Left forelimb (tissue), 1 donor: ENCODE measurements at regions not wholly inside any gene's neighbourhood (a gene's known extent, or its start where the extent isn't known, plus 50 kb on each side); places are given as distances from the start of the nearest gene placed in this dataset.
"Not testable (repeated sequence)": the region's sequence is repeated elsewhere in the genome, so short reads cannot be mapped to it uniquely, and the experiment has no call there.

Experiments used
- DNase-seq: peaks from one replicate; pipeline ENCODE4 v3.0.0-alpha.2; 2018; ENCODE audit warnings: low spot score

DNA sequence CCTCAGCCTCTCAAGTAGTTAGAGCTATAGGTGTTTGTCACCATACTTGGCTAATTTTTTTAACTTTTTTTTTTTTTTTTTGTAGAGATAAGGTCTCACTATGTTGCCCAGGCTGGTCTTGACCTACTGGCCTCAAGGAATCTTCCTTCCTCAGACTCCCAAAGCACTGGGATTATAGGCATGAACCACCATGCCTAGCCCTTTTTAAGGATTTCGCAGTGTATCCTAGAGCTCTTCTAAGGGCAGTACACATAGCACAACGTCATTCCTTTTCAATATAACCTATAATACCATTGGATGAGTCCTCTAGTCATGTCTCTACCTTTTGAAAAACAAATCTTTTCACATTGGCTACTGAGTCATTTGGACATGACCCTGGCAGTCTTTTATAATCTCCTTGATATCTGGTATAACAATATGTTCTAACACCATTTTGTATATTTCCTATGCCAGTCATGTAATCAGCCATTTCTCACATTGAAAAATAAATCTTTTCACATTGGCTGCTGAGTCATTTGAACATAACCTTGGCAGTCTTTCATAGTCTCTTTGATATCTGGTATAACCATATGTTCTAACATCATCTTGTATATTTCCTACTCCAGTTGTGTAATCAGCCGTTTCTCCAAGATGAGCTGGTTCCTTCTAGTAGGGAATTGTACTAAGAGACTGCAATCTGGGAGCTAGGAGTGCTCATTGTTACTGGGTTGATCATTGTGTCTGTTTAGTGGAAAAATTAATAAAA lies 944.7 kb downstream of the MCTP2 start:
- DNase-seq = no peak

DNA sequence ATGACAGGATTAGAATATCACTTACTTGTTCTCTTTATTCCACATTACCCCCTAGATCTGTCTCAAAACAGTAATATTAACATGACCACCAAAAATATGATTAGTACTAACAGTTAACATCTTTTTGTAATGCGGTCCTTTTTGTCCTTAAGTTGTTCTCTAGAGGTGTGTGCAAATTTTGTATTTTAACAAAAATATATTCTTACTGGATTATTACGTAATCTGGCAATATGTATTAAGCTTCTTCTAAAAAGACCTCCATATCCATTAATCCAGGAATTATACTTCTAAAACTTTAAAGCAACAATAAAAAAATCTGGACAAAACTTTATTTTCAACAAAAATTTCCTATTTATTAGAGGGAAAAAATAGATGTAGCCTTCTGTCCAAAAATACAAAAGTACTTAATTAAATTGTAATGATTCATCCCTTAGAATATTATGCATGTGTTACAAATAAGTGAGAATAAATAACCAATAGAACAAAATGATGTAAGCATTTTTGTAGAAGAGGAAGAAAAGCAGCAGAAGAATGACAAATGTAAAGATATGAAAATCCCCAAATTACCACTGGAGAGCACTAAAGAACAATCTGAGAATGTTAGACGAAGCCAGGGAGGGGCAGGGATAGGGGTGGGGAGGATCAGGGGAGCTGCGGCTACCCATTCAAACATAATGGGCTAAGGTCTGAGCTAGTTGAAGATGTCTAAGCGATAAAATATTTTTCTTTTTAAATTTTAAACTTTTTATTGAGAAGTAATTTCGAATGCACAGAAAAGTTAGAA lies 945.6 kb downstream of the MCTP2 start:
- DNase-seq = no peak

GRCh38 chr15:95180530-95180929 lies 949.2 kb downstream of the MCTP2 start:
- DNase-seq = no peak

- DNase-seq = no peak
These were observed 950.7 kb downstream of the MCTP2 start for GRCh38 chr15:95182091-95182490.

DNA sequence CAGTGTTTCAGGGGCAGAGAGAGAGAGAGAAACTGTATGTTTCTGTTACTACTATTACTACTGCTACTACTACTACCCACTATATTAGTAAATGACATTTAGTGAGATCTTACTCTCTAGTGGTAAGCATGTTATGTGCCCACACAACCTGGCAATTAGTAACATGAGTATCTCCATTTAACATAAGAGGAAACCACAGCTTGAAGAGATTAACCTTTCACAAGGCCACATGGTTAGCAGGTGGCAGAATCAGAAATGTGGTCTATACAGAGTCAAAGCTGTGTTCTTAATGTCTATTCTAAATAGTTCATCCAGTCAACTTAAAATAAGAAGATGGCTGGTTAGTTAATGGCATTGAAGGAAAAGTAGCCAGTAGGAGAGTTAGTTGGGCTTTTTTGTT lies 961.6 kb downstream of the MCTP2 start:
- DNase-seq = no peak

DNA sequence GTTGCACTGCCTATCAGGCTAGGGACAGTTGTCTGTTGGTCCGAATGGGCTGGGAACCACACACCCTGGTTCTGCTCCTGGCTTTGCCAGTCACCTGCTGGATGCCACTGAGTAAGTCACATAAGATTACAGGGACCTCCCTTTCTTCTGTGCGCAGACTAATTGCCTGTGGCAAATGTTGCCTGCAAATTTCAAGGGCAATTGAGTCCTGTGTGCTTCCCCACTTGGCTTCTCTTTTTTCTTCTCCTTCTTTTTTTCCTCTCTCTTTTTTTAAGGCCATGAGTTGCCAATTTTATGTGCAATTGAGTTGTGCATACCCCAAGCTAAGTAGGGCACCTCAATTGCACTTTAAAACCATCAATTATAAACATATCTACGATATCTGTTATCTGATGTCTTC lies 963.4 kb downstream of the MCTP2 start:
- no peak for DNase-seq

GRCh38 chr15:95196176-95196915 lies 965.0 kb downstream of the MCTP2 start:
- DNase-seq = no peak

DNA sequence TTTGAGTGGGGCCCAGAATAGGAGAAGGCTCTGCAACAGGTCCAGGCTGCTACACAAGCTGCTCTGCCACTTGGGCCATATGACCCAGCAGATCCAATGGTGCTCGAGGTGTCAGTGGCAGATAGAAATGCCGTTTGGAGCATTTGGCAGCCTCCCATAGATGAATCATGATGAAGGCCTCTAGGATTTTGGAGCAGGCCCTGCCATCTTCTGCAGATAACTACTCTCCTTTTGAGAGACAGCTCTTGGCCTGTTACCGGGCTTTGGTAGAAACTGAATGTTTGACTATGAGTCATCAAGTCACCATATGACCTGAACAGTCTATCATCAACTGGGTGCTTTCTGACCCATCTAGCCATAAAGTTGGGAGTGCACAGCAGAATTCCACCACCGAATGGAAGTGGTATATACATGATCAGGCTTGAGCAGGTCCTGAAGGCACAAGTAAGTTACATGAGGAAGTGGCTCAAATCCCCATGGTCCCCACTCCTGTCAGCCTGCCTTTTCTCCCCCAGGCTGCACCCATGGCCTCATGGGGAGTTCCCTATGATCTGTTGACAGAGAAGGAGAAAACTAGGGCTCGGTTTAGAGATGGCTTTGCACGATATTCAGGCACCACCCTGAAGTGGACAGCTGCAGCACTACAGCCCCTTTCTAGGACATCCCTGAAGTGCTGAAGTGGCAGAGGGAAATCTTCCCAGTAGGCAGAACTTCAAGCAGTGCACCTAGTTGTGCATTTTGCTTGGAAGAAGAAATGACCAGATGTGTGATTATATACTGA lies 971.4 kb downstream of the MCTP2 start:
- no peak for DNase-seq

GRCh38 chr15:95205077-95205476 lies 973.7 kb downstream of the MCTP2 start:
- DNase-seq = no peak

GRCh38 chr15:95205830-95206229 lies 974.5 kb downstream of the MCTP2 start:
- DNase-seq = not testable (repeated sequence)

GRCh38 chr15:95208071-95208470 lies 976.7 kb downstream of the MCTP2 start:
- no peak for DNase-seq

GRCh38 chr15:95208988-95209387 lies 977.6 kb downstream of the MCTP2 start:
- no peak for DNase-seq

DNA sequence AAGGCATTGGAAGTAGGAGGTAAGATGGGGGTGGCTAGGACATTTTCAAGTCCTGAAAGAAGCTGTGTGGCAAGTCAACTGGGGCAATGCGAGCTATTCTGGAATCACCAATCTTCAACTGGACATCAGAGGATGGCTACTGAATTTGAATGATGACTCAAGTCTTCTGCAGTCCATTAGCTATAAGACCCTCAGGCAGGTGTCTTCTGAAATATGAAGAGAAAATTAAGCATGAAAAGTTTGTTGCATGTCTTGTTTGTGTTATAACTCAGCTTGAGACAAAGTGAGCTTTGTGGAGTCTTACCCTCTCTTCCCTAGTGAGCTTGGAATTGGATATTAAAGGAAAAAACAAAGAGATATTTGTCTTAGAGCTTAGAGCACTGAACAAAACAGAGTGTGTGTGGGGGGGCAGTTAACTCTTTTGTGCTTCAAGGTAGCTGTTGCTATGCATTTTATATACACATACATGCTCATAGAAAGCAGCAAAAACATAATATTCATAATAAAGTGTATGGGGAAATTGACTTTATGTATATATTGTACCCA lies 979.1 kb downstream of the MCTP2 start:
- no peak for DNase-seq

GRCh38 chr15:95215017-95215416 lies 983.7 kb downstream of the MCTP2 start:
- DNase-seq = no peak

DNA sequence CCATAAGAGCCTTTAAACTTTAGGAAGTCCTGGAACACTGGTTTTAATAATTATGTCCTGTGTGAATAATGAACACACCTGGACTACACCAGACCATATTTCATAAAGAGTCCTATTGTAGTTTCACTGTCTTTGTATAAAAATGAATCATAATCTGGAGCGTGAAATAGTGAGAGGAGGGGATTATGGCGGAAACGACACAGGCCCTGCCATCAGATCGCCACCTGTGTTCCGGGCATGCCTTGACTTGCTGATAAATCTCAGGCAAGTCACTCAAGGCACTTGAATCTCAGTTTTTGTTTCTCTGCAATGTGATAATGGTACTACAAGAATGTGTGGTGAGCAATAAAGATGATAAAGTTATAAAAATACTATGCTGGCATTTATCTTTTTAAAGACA lies 995.5 kb downstream of the MCTP2 start:
- DNase-seq = no peak

DNA sequence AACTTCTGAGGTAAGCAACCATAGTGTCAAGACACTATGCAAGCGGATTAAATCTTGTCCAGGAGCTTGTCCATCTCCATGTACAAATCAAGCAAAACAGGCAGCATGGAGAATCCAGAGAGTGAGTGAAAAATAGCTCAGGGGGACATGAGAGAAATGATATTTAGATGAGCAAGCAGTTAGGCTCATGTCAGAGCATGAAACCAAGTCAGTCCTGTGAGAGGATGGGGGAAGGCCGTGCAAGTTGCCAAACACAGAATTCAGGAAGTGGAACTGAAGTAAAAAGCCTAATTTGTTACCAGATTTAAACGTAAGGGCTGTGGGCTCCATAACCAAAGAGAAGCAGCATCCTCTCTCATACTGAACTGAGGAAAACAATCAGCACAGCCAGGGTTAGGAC lies 995.9 kb downstream of the MCTP2 start:
- DNase-seq = no peak

GRCh38 chr15:95228856-95229555 lies 997.6 kb downstream of the MCTP2 start:
- DNase-seq = no peak

- no peak for DNase-seq
These were observed 1003.7 kb downstream of the MCTP2 start for GRCh38 chr15:95235033-95235432.

- DNase-seq = no peak
These were observed 1016.0 kb downstream of the MCTP2 start for GRCh38 chr15:95247071-95247984.

DNA sequence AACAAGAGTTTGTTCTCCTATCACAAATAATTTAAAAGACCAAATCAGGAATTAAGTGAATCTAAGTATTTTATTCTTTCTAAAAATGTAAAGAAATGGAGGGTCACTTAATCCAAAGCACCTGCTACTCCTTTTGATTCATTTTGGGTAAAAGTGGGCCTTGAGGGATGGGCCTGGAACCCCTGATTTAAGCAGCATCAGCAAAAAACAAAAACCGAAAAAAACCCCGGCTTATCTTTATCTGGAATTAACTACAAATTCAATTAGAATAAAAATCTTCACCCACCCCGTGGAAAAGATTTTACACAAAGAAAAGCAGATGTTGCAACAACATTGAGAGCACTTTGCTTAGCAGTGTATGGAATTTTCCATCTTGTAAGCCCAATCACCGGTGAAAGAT lies 1018.2 kb downstream of the MCTP2 start:
- DNase-seq = no peak
